ENCODE measurements at regions not wholly inside any gene's neighbourhood (a gene's known extent, or its start where the extent isn't known, plus 50 kb on each side); places are given as distances from the start of the nearest gene placed in this dataset.

- TF ChIP-seq, protein P1, sequence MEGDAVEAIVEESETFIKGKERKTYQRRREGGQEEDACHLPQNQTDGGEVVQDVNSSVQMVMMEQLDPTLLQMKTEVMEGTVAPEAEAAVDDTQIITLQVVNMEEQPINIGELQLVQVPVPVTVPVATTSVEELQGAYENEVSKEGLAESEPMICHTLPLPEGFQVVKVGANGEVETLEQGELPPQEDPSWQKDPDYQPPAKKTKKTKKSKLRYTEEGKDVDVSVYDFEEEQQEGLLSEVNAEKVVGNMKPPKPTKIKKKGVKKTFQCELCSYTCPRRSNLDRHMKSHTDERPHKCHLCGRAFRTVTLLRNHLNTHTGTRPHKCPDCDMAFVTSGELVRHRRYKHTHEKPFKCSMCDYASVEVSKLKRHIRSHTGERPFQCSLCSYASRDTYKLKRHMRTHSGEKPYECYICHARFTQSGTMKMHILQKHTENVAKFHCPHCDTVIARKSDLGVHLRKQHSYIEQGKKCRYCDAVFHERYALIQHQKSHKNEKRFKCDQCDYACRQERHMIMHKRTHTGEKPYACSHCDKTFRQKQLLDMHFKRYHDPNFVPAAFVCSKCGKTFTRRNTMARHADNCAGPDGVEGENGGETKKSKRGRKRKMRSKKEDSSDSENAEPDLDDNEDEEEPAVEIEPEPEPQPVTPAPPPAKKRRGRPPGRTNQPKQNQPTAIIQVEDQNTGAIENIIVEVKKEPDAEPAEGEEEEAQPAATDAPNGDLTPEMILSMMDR (IDR thresholded peaks at IDR 0.05) = no peak
- no peak for TF ChIP-seq POLR2A (IDR thresholded peaks at IDR 0.05)
These were observed 315.2 kb upstream of the RND3 start for GRCh38 chr2:150802635-150803034.
